Activated CD8-positive, alpha-beta T cell treated with anti-CD3 and anti-CD28 coated beads, Interleukin-2, amount 10 ng/mL, durations not matched to agents 7 days and 5 days (primary cell): ENCODE measurements at regions not wholly inside any gene's neighbourhood (a gene's known extent, or its start where the extent isn't known, plus 50 kb on each side); places are given as distances from the start of the nearest gene placed in this dataset.
"Not testable (repeated sequence)": the region's sequence is repeated elsewhere in the genome, so short reads cannot be mapped to it uniquely, and the experiment has no call there.

Source experiments
- ATAC-seq: fragments of 150-1000 bp; cut with Tn5 transposase; one replicate; pipeline ENCODE4 v1.10.0; 2021; ENCODE audit warnings: moderate library complexity
- CTCF ChIA-PET: fragments of 350-600 bp; sonication (Branson Sonifier 250); formaldehyde crosslinking; loops from one replicate; lab custom pipeline; 2021; ENCODE audit warnings: antibody characterized with exemption; lab: Charles Lee
- POLR2A ChIA-PET: fragments of 350-600 bp; sonication (Branson Sonifier 250); formaldehyde crosslinking; loops from one replicate; lab custom pipeline; 2021; ENCODE audit warnings: antibody characterized with exemption; lab: Charles Lee
- DNase-seq: peaks from one replicate; pipeline ENCODE4 v3.0.0-alpha.2; 2020
- H3K27ac Mint-ChIP-seq: one replicate; pipeline ENCODE4 v1.8.0; 2021; ENCODE audit warnings: mild to moderate bottlenecking, mixed read lengths
- H3K27me3 Mint-ChIP-seq: one replicate; pipeline ENCODE4 v1.8.0; 2021; ENCODE audit warnings: low read depth, mixed read lengths
- H3K36me3 Mint-ChIP-seq: one replicate; pipeline ENCODE4 v1.8.0; 2021; ENCODE audit warnings: low read depth, mixed read lengths
- H3K4me1 Mint-ChIP-seq: one replicate; pipeline ENCODE4 v1.8.0; 2021; ENCODE audit warnings: low read depth, mixed read lengths
- H3K4me3 Mint-ChIP-seq: one replicate; pipeline ENCODE4 v1.8.0; 2021; ENCODE audit warnings: mild to moderate bottlenecking, mixed read lengths
- H3K9me3 Mint-ChIP-seq: one replicate; pipeline ENCODE4 v1.8.0; 2022; ENCODE audit warnings: mixed read lengths; ENCODE audit not compliant: insufficient read depth

DNA sequence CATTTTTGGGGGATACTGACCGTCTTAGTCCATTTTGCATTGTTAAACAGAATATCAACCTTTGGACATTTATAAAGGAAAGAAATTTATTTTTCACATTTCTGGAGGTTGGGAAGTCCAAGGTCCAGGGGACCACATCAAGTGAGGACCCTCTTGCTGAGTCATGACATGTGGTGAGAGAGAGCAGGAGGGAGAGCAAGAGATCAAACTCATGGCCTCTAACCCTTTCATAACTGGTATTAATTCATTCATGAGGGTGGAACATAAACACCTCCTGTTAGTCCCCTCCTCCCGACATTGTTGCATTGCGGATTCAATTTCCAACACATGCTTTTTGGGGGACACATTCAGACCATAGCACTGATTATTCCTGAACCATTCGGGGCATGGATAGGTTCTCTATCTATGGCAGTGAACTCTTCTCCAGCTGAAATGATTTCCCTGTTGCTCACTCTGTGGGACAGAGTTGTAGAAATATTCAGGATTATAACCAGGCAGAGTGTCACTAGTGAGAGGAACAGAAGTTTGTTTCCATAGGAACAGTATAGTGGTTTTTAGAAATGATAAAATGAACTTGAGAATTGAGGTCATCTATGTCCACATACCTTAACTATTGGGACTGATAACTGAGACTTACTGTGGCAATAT lies 88.2 kb upstream of the OR9Q1 start:
- Mint-ChIP-seq H3K36me3 (no peaks in the 10 kb centered on the region), H3K27ac (no peak overlapping the region), H3K9me3 (no peaks in the 10 kb centered on the region), H3K27me3 (peaks cover 3% of the 10 kb centered on the region), H3K4me3 (no peak overlapping the region), H3K4me1 (no peaks in the 10 kb centered on the region)
- DNase-seq (no peak), ATAC-seq (no peak)
- CTCF ChIA-PET = no interaction called here
- POLR2A ChIA-PET = no interaction called here

DNA sequence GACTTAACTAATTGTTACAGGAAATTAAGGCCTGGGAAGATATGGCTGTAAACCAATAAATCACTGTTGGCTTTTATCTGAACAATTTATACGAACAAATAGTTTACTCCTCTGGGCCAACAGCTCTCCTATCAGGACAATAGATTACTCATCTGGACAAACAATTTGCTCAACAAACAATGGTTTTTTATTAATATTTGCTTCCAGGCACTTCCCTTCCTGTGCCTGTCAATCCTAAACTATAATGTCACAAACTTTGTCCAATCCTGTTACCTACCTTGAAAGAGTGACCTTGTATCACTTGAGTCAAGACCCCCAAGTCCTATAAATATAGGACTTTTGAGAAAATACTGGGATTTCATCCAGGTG lies 87.6 kb upstream of the OR9Q1 start:
- CTCF ChIA-PET = no interaction called here
- Mint-ChIP-seq H3K27ac (no peak overlapping the region), H3K4me1 (no peaks in the 10 kb centered on the region), H3K27me3 (peaks cover 3% of the 10 kb centered on the region), H3K9me3 (no peaks in the 10 kb centered on the region), H3K4me3 (no peak overlapping the region), H3K36me3 (no peaks in the 10 kb centered on the region)
- no peak for DNase-seq
- ATAC-seq = no peak
- POLR2A ChIA-PET = no interaction called here

DNA sequence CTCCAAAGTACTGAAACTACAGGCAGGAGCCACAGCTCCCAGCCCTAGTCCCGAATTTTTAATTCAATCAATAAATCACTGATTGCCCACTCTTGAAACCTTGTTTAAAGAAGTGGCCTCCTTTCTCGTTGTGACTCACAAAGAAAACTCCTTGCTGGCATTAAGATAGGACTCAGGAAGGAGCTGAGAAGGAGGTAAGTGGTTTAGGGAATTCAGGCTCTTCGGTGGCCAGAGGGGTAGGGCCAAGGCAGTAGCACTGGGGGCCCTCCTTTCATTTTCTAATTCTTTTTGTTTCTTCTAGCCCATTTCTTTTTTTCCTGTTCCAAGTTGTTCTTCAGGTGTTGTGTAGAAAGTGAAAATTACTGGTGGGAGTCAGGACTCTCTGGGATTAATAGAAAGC lies 86.2 kb upstream of the OR9Q1 start:
- H3K36me3 Mint-ChIP-seq = no peaks in the 10 kb centered on the region
- no peaks in the 10 kb centered on the region for H3K4me1 Mint-ChIP-seq
- H3K9me3 Mint-ChIP-seq = no peaks in the 10 kb centered on the region
- no peak overlapping the region for H3K27ac Mint-ChIP-seq
- no peak overlapping the region for H3K4me3 Mint-ChIP-seq
- ATAC-seq = no peak
- POLR2A ChIA-PET = no interaction called here
- CTCF ChIA-PET = no interaction called here
- no peak for DNase-seq
- H3K27me3 Mint-ChIP-seq = no peaks in the 10 kb centered on the region

DNA sequence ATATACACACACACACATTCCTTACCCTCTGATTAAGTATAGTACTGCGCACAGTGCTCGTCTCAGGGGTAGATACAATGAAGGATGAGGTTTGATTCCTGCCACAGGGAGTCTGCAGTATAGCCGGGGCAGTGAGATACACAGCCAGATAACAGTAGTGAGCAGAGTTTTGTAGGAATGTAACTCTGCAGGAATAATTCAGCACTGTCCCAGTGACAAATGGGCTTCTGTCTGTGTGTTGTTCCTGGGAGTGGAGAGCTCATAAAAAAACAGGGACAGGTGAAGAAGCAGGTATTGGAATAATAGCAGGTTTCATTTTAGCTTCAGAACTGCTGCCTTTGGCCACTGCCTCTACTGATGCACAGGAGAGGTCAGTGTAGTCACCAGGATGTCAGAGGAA lies 85.3 kb upstream of the OR9Q1 start:
- no peaks in the 10 kb centered on the region for H3K36me3 Mint-ChIP-seq
- no peak overlapping the region for H3K4me3 Mint-ChIP-seq
- no peaks in the 10 kb centered on the region for H3K9me3 Mint-ChIP-seq
- no peak for ATAC-seq
- ChIA-PET CTCF (no interaction called here), POLR2A (no interaction called here)
- H3K27me3 Mint-ChIP-seq = no peaks in the 10 kb centered on the region
- H3K27ac Mint-ChIP-seq = no peak overlapping the region
- no peaks in the 10 kb centered on the region for H3K4me1 Mint-ChIP-seq
- no peak for DNase-seq

DNA sequence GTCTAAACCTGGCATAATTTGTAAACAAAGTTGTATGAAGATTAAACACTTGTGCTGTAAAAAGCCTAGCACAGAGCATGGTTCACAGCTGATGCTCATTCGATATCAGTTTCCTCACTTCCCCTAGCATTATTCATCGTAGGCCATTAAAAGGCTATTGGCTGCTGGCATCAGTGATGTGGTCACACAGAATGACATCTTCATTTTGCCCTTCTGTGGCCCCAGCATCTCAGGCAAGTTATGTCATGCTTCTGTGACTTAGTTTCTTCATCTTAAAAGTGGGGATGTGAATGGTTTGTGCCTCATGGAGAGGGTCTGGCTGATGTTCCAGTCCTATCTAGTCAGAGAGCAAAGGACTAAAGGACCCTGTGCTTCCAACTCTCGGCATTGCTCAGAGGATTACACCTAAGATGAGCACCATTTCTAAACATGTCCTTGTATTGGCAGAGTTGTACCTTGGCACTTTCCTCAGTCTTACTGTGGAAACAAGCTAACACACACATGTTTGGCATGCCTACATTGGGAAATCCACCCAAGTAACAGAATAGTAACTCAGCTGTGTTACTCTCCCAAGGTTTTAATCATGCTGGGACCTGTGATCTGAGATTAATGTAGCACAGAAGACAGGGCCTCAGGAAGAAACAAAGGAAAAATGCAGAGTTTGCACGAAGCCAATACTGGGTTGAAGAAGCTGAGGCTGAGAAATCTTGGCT lies 83.5 kb upstream of the OR9Q1 start:
- no peaks in the 10 kb centered on the region for H3K9me3 Mint-ChIP-seq
- H3K36me3 Mint-ChIP-seq = no peaks in the 10 kb centered on the region
- DNase-seq = no peak
- no peaks in the 10 kb centered on the region for H3K27me3 Mint-ChIP-seq
- no peaks in the 10 kb centered on the region for H3K4me1 Mint-ChIP-seq
- CTCF ChIA-PET = no interaction called here
- ATAC-seq = no peak
- POLR2A ChIA-PET = no interaction called here
- H3K27ac Mint-ChIP-seq = no peak overlapping the region
- H3K4me3 Mint-ChIP-seq = no peak overlapping the region

DNA sequence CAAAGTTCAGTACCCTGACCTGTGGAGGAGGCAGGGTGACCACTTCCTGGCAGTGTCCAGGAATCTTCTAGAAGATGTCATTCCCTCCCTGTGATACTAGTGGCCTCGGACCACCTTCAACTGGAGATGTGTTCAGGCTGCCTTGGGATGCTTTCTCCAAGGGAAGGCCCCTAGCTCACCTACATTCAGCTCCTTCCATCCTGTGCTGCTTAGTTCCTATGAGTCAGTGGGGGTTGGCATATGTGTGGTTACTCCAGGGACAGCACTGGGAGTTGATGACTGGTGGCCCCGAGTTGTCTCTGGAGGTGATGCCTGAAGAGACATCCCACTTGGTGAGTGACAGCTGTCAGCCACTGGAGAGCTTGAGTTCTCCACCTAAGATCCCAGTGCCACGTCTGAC lies 81.8 kb upstream of the OR9Q1 start:
- H3K27ac Mint-ChIP-seq = no peak overlapping the region
- DNase-seq (no peak), ATAC-seq (no peak)
- POLR2A ChIA-PET = no interaction called here
- H3K4me3 Mint-ChIP-seq = no peak overlapping the region
- no peaks in the 10 kb centered on the region for H3K4me1 Mint-ChIP-seq
- H3K9me3 Mint-ChIP-seq = no peaks in the 10 kb centered on the region
- CTCF ChIA-PET = no interaction called here
- no peaks in the 10 kb centered on the region for H3K27me3 Mint-ChIP-seq
- no peaks in the 10 kb centered on the region for H3K36me3 Mint-ChIP-seq

DNA sequence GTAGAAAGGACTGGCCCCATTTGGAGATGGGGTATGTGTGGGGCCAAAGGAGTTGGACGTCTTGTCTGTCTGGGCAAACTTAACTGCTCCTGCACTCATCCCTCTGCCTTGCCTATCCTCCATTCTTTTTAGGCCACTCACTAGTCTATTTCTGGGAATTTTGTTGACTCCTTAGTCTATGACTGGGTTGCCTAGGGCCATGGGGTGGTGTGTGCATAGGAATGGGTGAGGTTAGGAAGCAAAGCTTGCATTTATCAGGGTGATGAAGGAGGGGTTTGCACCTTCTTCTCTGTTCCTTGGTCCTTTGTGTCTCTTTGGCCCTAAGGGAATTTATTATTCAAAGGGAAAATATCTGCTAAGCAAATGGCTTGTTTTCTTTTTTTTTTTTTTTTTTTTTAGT lies 80.9 kb upstream of the OR9Q1 start:
- H3K27ac Mint-ChIP-seq = no peak overlapping the region

DNA sequence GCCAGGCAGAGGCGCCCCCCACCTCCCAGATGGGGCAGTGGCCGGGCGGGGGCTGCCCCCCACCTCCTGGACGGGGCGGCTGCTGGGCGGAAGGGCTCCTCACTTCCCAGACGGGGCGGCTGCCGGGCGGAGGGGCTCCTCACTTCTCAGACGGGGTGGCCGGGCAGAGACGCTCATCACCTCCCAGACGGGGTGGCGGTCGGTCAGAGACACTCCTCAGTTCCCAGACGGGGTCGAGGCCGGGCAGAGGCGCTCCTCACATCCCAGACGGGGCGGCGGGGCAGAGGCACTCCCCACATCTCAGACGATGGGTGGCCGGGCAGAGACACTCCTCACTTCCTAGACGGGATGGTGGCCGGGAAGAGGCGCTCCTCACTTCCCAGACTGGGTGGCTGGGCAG lies 79.9 kb upstream of the OR9Q1 start:
- H3K27ac Mint-ChIP-seq, H3K4me1 Mint-ChIP-seq, DNase-seq, H3K36me3 Mint-ChIP-seq, H3K27me3 Mint-ChIP-seq, H3K4me3 Mint-ChIP-seq, ATAC-seq, POLR2A ChIA-PET, H3K9me3 Mint-ChIP-seq, CTCF ChIA-PET: not testable (repeated sequence)

More for the DNA sequence above, 80.9 kb upstream of the OR9Q1 start:
- no peaks in the 10 kb centered on the region for H3K9me3 Mint-ChIP-seq
- CTCF ChIA-PET = no interaction called here
- DNase-seq (no peak), ATAC-seq (no peak)
- no peaks in the 10 kb centered on the region for H3K4me1 Mint-ChIP-seq
- H3K36me3 Mint-ChIP-seq = no peaks in the 10 kb centered on the region
- POLR2A ChIA-PET = no interaction called here
- H3K4me3 Mint-ChIP-seq = no peak overlapping the region
- H3K27me3 Mint-ChIP-seq = no peaks in the 10 kb centered on the region

DNA sequence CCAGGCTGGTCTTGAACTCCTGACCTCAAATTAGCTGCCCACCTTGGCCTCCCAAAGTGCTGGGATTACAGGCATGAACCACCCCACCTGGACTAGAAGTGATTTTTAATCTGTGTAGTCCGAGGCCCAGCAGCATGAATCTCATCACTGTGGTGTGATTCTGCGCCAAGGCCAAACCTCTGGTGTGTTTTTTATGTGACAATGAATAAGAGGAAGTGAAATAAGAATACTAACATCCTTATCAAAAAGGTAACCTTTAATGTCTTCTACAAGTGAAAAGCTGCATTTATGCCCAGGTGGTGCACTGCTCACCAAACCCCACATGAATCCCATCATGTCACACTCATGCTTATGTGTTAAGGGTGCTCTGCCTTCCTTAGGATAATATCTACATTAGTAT lies 77.1 kb upstream of the OR9Q1 start:
- CTCF ChIA-PET = no interaction called here
- Mint-ChIP-seq H3K36me3 (no peaks in the 10 kb centered on the region), H3K27me3 (no peaks in the 10 kb centered on the region), H3K4me1 (no peaks in the 10 kb centered on the region), H3K4me3 (no peak overlapping the region), H3K27ac (no peak overlapping the region), H3K9me3 (no peaks in the 10 kb centered on the region)
- DNase-seq = no peak
- no peak for ATAC-seq
- POLR2A ChIA-PET = no interaction called here

DNA sequence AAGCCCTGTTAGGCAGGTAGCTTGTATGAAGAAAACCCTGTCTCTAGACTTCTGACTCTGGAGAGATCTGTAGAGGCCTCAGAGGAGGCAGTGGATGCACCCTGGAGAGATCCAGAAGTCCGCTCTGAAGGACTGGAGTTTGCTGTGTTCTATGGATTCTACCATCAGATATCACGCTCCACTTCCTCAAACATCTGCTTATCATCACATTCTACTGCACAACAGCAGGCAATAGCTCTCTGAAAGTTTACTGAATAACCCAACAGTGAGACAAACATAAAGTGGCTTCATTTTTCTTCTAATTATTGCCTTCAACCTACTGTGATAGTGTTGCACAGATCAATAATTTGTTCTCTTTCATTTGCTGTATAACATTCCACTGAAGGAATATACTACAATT lies 59.0 kb upstream of the OR9Q1 start:
- no peaks in the 10 kb centered on the region for H3K9me3 Mint-ChIP-seq
- POLR2A ChIA-PET = no interaction called here
- no peaks in the 10 kb centered on the region for H3K36me3 Mint-ChIP-seq
- H3K4me1 Mint-ChIP-seq = no peaks in the 10 kb centered on the region
- DNase-seq = no peak
- no peak overlapping the region for H3K4me3 Mint-ChIP-seq
- CTCF ChIA-PET = no interaction called here
- H3K27ac Mint-ChIP-seq = no peak overlapping the region
- H3K27me3 Mint-ChIP-seq = no peaks in the 10 kb centered on the region
- ATAC-seq = no peak

DNA sequence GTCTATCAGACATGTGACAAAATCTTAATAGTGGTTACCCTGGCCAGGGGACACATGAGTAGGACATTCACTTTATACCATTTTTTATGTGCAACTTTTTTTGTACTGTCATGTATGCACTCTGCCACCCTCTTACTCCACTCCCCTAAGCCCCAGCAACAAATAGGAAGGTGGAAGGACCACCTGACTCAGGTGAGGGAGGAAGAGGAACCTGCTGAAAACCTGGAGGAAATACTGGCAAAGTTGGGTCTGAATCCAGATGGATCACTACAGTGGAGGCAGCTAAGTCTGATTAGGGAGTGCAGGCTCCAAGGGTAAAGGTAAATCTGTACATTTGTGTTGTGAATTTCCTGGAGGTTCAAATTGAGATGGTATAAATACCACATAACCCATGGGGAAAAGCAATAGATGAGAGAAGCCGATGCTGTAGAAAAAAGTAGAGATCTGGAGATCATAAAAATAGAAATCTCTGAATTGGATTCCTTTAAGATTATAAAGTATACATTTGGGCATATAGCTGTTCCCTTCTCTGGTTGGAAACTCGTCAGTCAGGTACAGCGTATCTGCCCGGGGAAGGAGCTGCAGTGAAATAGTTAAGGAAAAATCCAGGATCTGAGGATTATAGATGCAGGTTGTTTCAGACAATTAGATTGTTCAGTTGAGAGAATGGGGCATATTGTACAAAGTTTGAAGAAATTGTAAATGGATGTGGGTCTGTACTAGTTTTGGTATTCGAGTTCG lies 52.2 kb upstream of the OR9Q1 start:
- ATAC-seq = no peak
- DNase-seq = no peak
- H3K27ac Mint-ChIP-seq = no peak overlapping the region
- H3K4me3 Mint-ChIP-seq = no peak overlapping the region
- no peaks in the 10 kb centered on the region for H3K4me1 Mint-ChIP-seq
- no peaks in the 10 kb centered on the region for H3K9me3 Mint-ChIP-seq
- POLR2A ChIA-PET = no interaction called here
- H3K27me3 Mint-ChIP-seq = peaks cover 2% of the 10 kb centered on the region
- CTCF ChIA-PET = no interaction called here
- H3K36me3 Mint-ChIP-seq = no peaks in the 10 kb centered on the region

DNA sequence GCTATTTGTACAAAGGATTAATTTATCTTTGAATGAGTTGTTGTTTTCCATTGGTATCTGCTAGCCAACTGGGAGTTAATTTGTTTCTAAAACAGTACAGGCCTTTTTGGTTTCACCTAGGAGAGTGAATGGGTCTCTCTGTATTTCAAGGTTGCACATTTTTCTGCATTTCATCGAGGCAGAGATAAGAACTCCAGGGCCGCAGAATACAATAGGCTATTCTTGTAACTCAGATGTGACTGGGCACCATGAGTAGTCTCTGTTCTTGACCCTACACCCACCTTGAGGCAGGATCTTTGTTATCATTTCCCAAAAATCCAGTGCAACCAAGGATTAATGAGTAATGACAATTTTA lies 51.7 kb upstream of the OR9Q1 start:
- H3K4me3 Mint-ChIP-seq = no peak overlapping the region
- no peaks in the 10 kb centered on the region for H3K4me1 Mint-ChIP-seq
- H3K36me3 Mint-ChIP-seq = no peaks in the 10 kb centered on the region
- no peaks in the 10 kb centered on the region for H3K9me3 Mint-ChIP-seq
- ChIA-PET POLR2A (no interaction called here), CTCF (no interaction called here)
- no peak overlapping the region for H3K27ac Mint-ChIP-seq
- H3K27me3 Mint-ChIP-seq = peaks cover 2% of the 10 kb centered on the region
- DNase-seq (no peak), ATAC-seq (no peak)
